Psoas muscle (tissue), 7 donors: ENCODE measurements at regions not wholly inside any gene's neighbourhood (a gene's known extent, or its start where the extent isn't known, plus 50 kb on each side); places are given as distances from the start of the nearest gene placed in this dataset.
"Not testable (repeated sequence)": the region's sequence is repeated elsewhere in the genome, so short reads cannot be mapped to it uniquely, and the experiment has no call there.

Experiments
- ATAC-seq, 4 donors: fragments of 200-7000 bp; cut with Tn5 transposase; one replicate each; pipeline ENCODE4 v1.9.1; 2020; ENCODE audit warnings: moderate library complexity in 3 of 4, mild to moderate bottlenecking in 2 of 4
- DNase-seq, 2 donors: peaks; one replicate each; pipeline ENCODE4 v3.0.0-alpha.2; 2020
- H3K27ac ChIP-seq: fragments of 200-600 bp; one replicate; pipeline ENCODE4 v1.8.0; 2022
- H3K27me3 ChIP-seq, 3 donors: fragments of 200-600 bp in 1 of 3; one replicate each; pipeline versions ENCODE4 v1.6.1 to v1.8.0; 2013 to 2022; ENCODE audit warnings: low read length in 2 of 3, mild to moderate bottlenecking in 2 of 3, moderate library complexity in 1 of 3; ENCODE audit not compliant: insufficient read depth in 3 of 3
- H3K36me3 ChIP-seq, 2 donors: fragments of 200-600 bp in 1 of 2; one replicate each; pipeline versions ENCODE4 v1.6.1 to v1.8.0; 2013 to 2022; ENCODE audit warnings: low read depth in 1 of 2, mild to moderate bottlenecking in 1 of 2, moderate library complexity in 1 of 2; ENCODE audit not compliant: insufficient read depth in 1 of 2
- H3K4me1 ChIP-seq: fragments of 200-600 bp; one replicate; pipeline ENCODE4 v1.8.0; 2022
- H3K4me3 ChIP-seq: fragments of 200-600 bp; one replicate; pipeline ENCODE4 v1.8.0; 2022; ENCODE audit warnings: mild to moderate bottlenecking
- H3K9me3 ChIP-seq: fragments of 200-600 bp; one replicate; pipeline ENCODE4 v1.8.0; 2022
- CTCF ChIP-seq: fragments of 200-600 bp; IDR thresholded peaks from one replicate; pipeline ENCODE4 v1.8.0; 2022; ENCODE audit warnings: antibody characterized with exemption
- WGBS, 3 donors: extraction: QIAGEN DNeasy Blood & Tissue Kit; methylation state at CpG; one replicate each; pipeline versions ENCODE4 v1.1.6 to v1.1.7; 2013; 5-methylcytosine and 5-hydroxymethylcytosine counted together
- intact Hi-C, 2 donors: fragments of 100-400 bp; cut with DNase I; formaldehyde crosslinking; loops; one replicate each; pipeline versions ENCODE4 v1.11.0 to v1.14.2; 2022
- donor health status: healthy with polysubstance abuse.
- donor health status: DM: no; HTN: no; CAD: no; lungs with moderate emphysema.
- donor health status: Bipolar disorder and iron deficiency.
- donor health status: healthy.
- donor health status: DM: yes; HTN: yes; CAD: no.
- donor health status: DM: no; HTN: no; CAD: no.
- donor health status: DM: yes; HTN: yes; CAD: no.

GRCh38 chr7:35853194-35853593, 52.3 kb downstream of the SEPTIN7 start:
- whole genome bisulfite sequencing, 3 donors: 68 to 86% (median 78%) methylated on average over 7 of the region's 7 CpGs
- H3K36me3 ChIP-seq, H3K4me3 ChIP-seq, H3K27me3 ChIP-seq, intact Hi-C loops, DNase-seq, ATAC-seq, H3K27ac ChIP-seq, H3K9me3 ChIP-seq: not testable (repeated sequence)
- H3K4me1 ChIP-seq: peaks cover 39% of the 10 kb centered on the region

GRCh38 chr7:35854311-35854710, 53.5 kb downstream of the SEPTIN7 start:
- intact Hi-C loops: no loop called here
- H3K36me3 ChIP-seq: no peaks in the 10 kb centered on the region
- DNase-seq (no peak), ATAC-seq (no peak)
- no peak for TF ChIP-seq CTCF
- peaks cover 36% of the 10 kb centered on the region for H3K4me1 ChIP-seq
- WGBS, 3 donors: 39 to 52% (median 45%) methylated on average over 1 of the region's 1 CpG
- no peaks in the 10 kb centered on the region for H3K27me3 ChIP-seq
- no peak overlapping the region for H3K27ac ChIP-seq
- no peaks in the 10 kb centered on the region for H3K9me3 ChIP-seq
- no peak overlapping the region for H3K4me3 ChIP-seq

GRCh38 chr7:35856175-35856574, 55.3 kb downstream of the SEPTIN7 start:
- H3K4me3 ChIP-seq: no peak overlapping the region
- H3K36me3 ChIP-seq: no peaks in the 10 kb centered on the region
- WGBS, 3 donors: 63 to 73% (median 63%) methylated on average over 4 of the region's 4 CpGs
- no peak for TF ChIP-seq CTCF
- intact Hi-C loops: no loop called here
- H3K9me3 ChIP-seq: no peaks in the 10 kb centered on the region
- no peak for DNase-seq
- no peak for ATAC-seq
- no peak overlapping the region for H3K27ac ChIP-seq
- H3K27me3 ChIP-seq: no peaks in the 10 kb centered on the region
- H3K4me1 ChIP-seq: peaks cover 28% of the 10 kb centered on the region

GRCh38 chr7:35860664-35861063, 59.8 kb downstream of the SEPTIN7 start:
- H3K27ac ChIP-seq: no peak overlapping the region
- peaks cover 8% of the 10 kb centered on the region for H3K4me1 ChIP-seq
- peaks cover 0 to 23% of the 10 kb centered on the region in 2 donors for H3K36me3 ChIP-seq
- 96 to 100% (median 98%) methylated on average over 1 of the region's 1 CpG for WGBS, 3 donors
- ATAC-seq (no peak), DNase-seq (no peak)
- H3K4me3 ChIP-seq: no peak overlapping the region
- no peak for TF ChIP-seq CTCF
- intact Hi-C loops: no loop called here
- no peaks in the 10 kb centered on the region for H3K27me3 ChIP-seq
- no peaks in the 10 kb centered on the region for H3K9me3 ChIP-seq

GRCh38 chr7:35865287-35865686, 64.4 kb downstream of the SEPTIN7 start:
- no peak for TF ChIP-seq CTCF
- intact Hi-C loops: no loop called here
- ATAC-seq: no peak
- Histone ChIP-seq H3K36me3 (peaks cover 0 to 29% of the 10 kb centered on the region in 2 donors), H3K9me3 (no peaks in the 10 kb centered on the region), H3K4me3 (no peak overlapping the region), H3K27me3 (no peaks in the 10 kb centered on the region), H3K4me1 (peaks cover 20% of the 10 kb centered on the region), H3K27ac (no peak overlapping the region)
- 91 to 95% (median 93%) methylated on average over 3 of the region's 3 CpGs for WGBS, 3 donors
- DNase-seq: no peak
